ENCODE measurements at regions not wholly inside any gene's neighbourhood (a gene's known extent, or its start where the extent isn't known, plus 50 kb on each side); places are given as distances from the start of the nearest gene placed in this dataset.

GRCh38 chr3:117630885-117631284 is 921.3 kb downstream of the TUSC7 start:
- no peaks in the 10 kb centered on the region for H3K4me1 Mint-ChIP-seq
- peaks cover 2 to 27% (median 8%) of the 10 kb centered on the region in 6 donors for H3K9me3 Mint-ChIP-seq
- no peak overlapping the region for H3K27ac Mint-ChIP-seq
- DNase-seq: no peak
- H3K4me3 Mint-ChIP-seq: no peak overlapping the region
- H3K27me3 Mint-ChIP-seq (ENCODE audit: low read depth in 3 of 3): peaks cover 0 to 4% (median 2%) of the 10 kb centered on the region in 3 donors
- peaks cover 0 to 3% (median 0%) of the 10 kb centered on the region in 3 donors for H3K36me3 Mint-ChIP-seq

- Mint-ChIP-seq H3K27me3 (ENCODE audit: low read depth in 3 of 3) (peaks cover 0 to 4% (median 2%) of the 10 kb centered on the region in 3 donors), H3K4me1 (no peaks in the 10 kb centered on the region), H3K4me3 (no peak overlapping the region), H3K27ac (no peak overlapping the region), H3K9me3 (peaks cover 0 to 27% (median 9%) of the 10 kb centered on the region in 6 donors), H3K36me3 (peaks cover 0 to 3% (median 0%) of the 10 kb centered on the region in 3 donors)
- DNase-seq: no peak
Observed at GRCh38 chr3:117631781-117632180, 922.2 kb downstream of the TUSC7 start.

GRCh38 chr3:117632191-117632590 is 922.6 kb downstream of the TUSC7 start:
- Mint-ChIP-seq H3K9me3 (peaks cover 0 to 30% (median 9%) of the 10 kb centered on the region in 6 donors), H3K4me3 (no peak overlapping the region), H3K36me3 (peaks cover 0 to 3% (median 0%) of the 10 kb centered on the region in 3 donors), H3K27ac (no peak overlapping the region), H3K27me3 (ENCODE audit: low read depth in 3 of 3) (peaks cover 0 to 4% (median 2%) of the 10 kb centered on the region in 3 donors), H3K4me1 (no peaks in the 10 kb centered on the region)
- no peak for DNase-seq

DNA sequence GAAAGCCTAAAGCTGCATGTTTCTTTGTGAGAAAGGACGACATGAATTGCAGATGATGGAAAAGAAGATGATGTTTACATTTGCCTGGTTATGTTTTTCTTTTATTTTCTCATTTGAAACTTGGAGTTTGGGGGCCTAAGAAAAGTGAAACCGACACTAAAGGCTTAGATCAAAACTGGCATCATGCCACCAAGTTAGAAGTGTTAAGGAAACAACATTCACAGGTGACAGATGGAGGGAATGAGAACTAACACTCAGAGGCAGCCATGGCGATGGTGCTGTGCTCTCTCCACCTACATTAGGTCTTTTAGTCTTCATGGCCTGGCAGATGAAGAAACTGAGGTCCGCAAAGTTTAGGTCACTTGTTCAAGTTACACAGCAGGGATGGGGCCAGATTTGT is 923.6 kb downstream of the TUSC7 start:
- H3K27me3 Mint-ChIP-seq (ENCODE audit: low read depth in 3 of 3): peaks cover 0 to 4% (median 2%) of the 10 kb centered on the region in 3 donors
- H3K4me3 Mint-ChIP-seq: no peak overlapping the region
- H3K36me3 Mint-ChIP-seq: peaks cover 0 to 3% (median 0%) of the 10 kb centered on the region in 3 donors
- H3K9me3 Mint-ChIP-seq: peaks cover 0 to 32% (median 8%) of the 10 kb centered on the region in 6 donors
- no peaks in the 10 kb centered on the region for H3K4me1 Mint-ChIP-seq
- H3K27ac Mint-ChIP-seq: no peak overlapping the region
- no peak for DNase-seq

GRCh38 chr3:117637666-117638065 is 928.1 kb downstream of the TUSC7 start:
- Mint-ChIP-seq H3K4me3 (no peak overlapping the region), H3K36me3 (peaks cover 0 to 3% (median 0%) of the 10 kb centered on the region in 3 donors), H3K27ac (no peak overlapping the region), H3K27me3 (ENCODE audit: low read depth in 3 of 3) (peaks cover 0 to 4% (median 4%) of the 10 kb centered on the region in 3 donors), H3K9me3 (peaks cover 6 to 31% (median 11%) of the 10 kb centered on the region in 6 donors), H3K4me1 (no peaks in the 10 kb centered on the region)
- no peak for DNase-seq

DNA sequence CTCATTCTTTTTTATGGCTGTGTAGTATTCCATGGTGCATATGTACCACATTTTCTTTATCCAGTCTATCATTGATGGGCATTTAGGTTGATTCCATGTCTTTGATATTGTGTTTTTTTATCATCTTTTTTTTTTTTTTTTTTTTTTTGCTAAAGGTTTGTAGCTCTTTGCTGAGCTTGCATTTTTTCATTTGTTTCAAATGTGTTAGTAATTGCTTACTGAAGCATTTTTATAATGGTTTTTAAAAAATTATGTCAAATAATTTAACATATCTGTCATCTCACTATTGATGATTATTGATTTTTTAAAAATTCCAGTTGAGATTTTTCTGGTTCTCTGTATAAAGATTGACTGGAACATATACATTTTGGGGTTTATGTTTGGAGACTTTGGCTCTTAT is 934.6 kb downstream of the TUSC7 start:
- H3K9me3 Mint-ChIP-seq: peaks cover 12 to 36% (median 17%) of the 10 kb centered on the region in 6 donors
- no peaks in the 10 kb centered on the region for H3K4me1 Mint-ChIP-seq
- no peak overlapping the region for H3K4me3 Mint-ChIP-seq

GRCh38 chr3:117645561-117646242 is 936.1 kb downstream of the TUSC7 start:
- Mint-ChIP-seq H3K27ac (no peak overlapping the region), H3K4me1 (no peaks in the 10 kb centered on the region), H3K4me3 (no peak overlapping the region), H3K27me3 (ENCODE audit: low read depth in 3 of 3) (peaks cover 0 to 8% (median 3%) of the 10 kb centered on the region in 3 donors), H3K9me3 (peaks cover 12 to 34% (median 17%) of the 10 kb centered on the region in 6 donors), H3K36me3 (no peaks in the 10 kb centered on the region)
- no peak for DNase-seq

More for the DNA sequence above, 934.6 kb downstream of the TUSC7 start:
- no peak for DNase-seq
- peaks cover 0 to 8% (median 3%) of the 10 kb centered on the region in 3 donors for H3K27me3 Mint-ChIP-seq (ENCODE audit: low read depth in 3 of 3)
- H3K36me3 Mint-ChIP-seq: no peaks in the 10 kb centered on the region
- no peak overlapping the region for H3K27ac Mint-ChIP-seq

DNA sequence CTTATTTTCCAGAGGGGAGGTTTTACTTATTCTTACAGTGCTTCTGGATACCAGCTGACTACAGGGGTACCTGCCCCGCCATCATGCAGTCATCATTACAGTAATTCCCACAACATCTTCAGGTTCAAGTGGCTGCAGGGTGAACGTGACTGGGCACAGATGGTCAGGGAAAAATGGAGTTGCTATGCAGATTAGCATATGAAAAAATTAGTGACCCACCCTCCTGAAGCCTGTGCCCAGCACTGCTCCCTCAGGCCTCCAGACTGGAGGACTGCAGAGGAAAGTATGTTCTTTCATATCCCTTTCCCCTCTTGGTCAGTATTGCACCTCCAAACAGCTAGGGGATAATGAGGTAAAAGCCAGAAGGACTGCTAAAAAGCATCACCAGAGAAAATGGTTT is 937.9 kb downstream of the TUSC7 start:
- Mint-ChIP-seq H3K27me3 (ENCODE audit: low read depth in 3 of 3) (peaks cover 0 to 6% (median 3%) of the 10 kb centered on the region in 3 donors), H3K36me3 (no peaks in the 10 kb centered on the region), H3K27ac (no peak overlapping the region), H3K4me1 (no peaks in the 10 kb centered on the region), H3K9me3 (peaks cover 11 to 38% (median 14%) of the 10 kb centered on the region in 6 donors), H3K4me3 (no peak overlapping the region)
- DNase-seq: no peak

GRCh38 chr3:117651246-117651645 is 941.7 kb downstream of the TUSC7 start:
- Mint-ChIP-seq H3K27me3 (ENCODE audit: low read depth in 3 of 3) (peaks cover 0 to 1% (median 0%) of the 10 kb centered on the region in 3 donors), H3K27ac (no peak overlapping the region), H3K4me3 (no peak overlapping the region), H3K9me3 (peaks cover 0 to 16% (median 6%) of the 10 kb centered on the region in 6 donors), H3K36me3 (no peaks in the 10 kb centered on the region), H3K4me1 (no peaks in the 10 kb centered on the region)
- DNase-seq: no peak

DNA sequence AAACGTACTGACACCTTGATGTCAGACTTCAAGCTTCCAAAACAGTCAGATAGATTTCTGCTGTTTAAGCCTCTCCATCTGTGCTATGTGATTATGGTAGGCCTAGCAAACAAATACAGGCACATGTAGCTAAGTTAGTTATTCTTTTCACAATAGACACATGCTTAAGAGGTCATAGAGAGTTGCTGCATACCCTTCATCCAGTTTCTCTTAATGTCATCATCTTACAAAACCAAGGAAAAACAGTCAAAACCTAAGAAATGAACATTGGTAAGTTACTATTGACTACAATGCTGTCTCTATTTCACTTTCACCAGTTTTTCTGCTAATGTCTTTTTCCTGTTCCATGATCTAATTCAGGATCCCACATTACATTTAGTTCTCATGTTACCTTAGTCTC is 946.8 kb downstream of the TUSC7 start:
- Mint-ChIP-seq H3K9me3 (peaks cover 0 to 16% (median 7%) of the 10 kb centered on the region in 6 donors), H3K4me3 (no peak overlapping the region), H3K4me1 (no peaks in the 10 kb centered on the region), H3K27me3 (ENCODE audit: low read depth in 3 of 3) (peaks cover 0 to 1% (median 0%) of the 10 kb centered on the region in 3 donors), H3K36me3 (no peaks in the 10 kb centered on the region), H3K27ac (no peak overlapping the region)
- no peak for DNase-seq

- Mint-ChIP-seq H3K9me3 (peaks cover 0 to 12% (median 7%) of the 10 kb centered on the region in 6 donors), H3K27me3 (ENCODE audit: low read depth in 3 of 3) (peaks cover 0 to 1% (median 0%) of the 10 kb centered on the region in 3 donors)
Observed at GRCh38 chr3:117657278-117657677, 947.7 kb downstream of the TUSC7 start.

DNA sequence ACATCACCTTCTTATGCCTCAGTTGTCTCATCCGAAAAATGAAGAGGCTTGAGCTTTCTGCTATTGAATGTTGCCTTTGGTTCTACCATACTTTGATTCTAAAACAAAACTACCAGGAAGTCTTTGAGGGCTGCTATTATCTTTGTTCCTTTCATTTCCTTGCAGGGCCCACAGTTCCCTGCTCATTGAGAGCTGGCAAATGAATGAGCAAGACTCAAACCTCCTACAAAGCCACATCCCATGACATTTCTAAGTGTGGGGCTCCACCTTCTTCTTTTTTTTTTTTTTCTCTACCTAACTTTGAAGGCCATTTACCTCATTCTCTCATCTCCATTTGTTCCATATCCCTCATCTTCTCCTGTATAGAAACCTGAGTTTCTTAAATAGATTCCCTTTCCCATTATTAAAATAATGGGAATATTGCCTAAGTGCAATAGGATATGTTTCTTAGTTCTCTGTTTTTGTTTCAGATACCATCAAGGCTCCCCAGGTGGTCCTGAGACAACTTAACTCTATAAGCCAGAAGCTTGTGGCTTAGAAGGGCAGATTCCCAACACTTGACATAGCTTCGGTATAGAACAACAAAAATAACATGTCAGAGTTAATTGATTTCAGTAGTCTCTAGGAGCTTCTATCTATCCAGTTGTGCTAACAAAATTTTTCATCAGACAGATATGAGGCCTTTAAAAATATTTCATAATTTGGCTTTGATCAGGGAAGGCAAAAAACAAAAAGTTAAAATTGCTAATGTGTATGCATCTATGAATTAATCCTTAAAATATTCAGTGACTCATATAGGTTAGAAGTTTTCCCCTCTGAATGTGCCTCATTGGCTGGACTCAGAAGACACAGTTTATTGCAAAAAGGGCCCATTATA is 951.6 kb downstream of the TUSC7 start:
- H3K4me3 Mint-ChIP-seq: no peak overlapping the region
- H3K9me3 Mint-ChIP-seq: peaks cover 2 to 18% (median 9%) of the 10 kb centered on the region in 6 donors
- no peak overlapping the region for H3K27ac Mint-ChIP-seq
- no peaks in the 10 kb centered on the region for H3K36me3 Mint-ChIP-seq
- H3K4me1 Mint-ChIP-seq: no peaks in the 10 kb centered on the region
- DNase-seq: no peak
- H3K27me3 Mint-ChIP-seq (ENCODE audit: low read depth in 3 of 3): peaks cover 0 to 4% (median 0%) of the 10 kb centered on the region in 3 donors

More at GRCh38 chr3:117657278-117657677, 947.7 kb downstream of the TUSC7 start:
- Mint-ChIP-seq H3K36me3 (no peaks in the 10 kb centered on the region), H3K4me1 (no peaks in the 10 kb centered on the region), H3K27ac (no peak overlapping the region), H3K4me3 (no peak overlapping the region)
- DNase-seq: no peak

GRCh38 chr3:117661818-117662095 is 952.2 kb downstream of the TUSC7 start:
- Mint-ChIP-seq H3K4me3 (no peak overlapping the region), H3K27ac (no peak overlapping the region)

GRCh38 chr3:117665296-117665695 is 955.7 kb downstream of the TUSC7 start:
- no peak for DNase-seq
- Mint-ChIP-seq H3K4me3 (no peak overlapping the region), H3K36me3 (no peaks in the 10 kb centered on the region), H3K4me1 (no peaks in the 10 kb centered on the region), H3K27me3 (ENCODE audit: low read depth in 3 of 3) (peaks cover 0 to 7% (median 0%) of the 10 kb centered on the region in 3 donors), H3K27ac (no peak overlapping the region), H3K9me3 (peaks cover 9 to 38% (median 12%) of the 10 kb centered on the region in 6 donors)

More at GRCh38 chr3:117661818-117662095, 952.2 kb downstream of the TUSC7 start:
- Mint-ChIP-seq H3K9me3 (peaks cover 4 to 23% (median 11%) of the 10 kb centered on the region in 6 donors), H3K27me3 (ENCODE audit: low read depth in 3 of 3) (peaks cover 0 to 4% (median 0%) of the 10 kb centered on the region in 3 donors), H3K36me3 (no peaks in the 10 kb centered on the region), H3K4me1 (no peaks in the 10 kb centered on the region)
- DNase-seq: no peak
